Neural progenitor cell (in vitro differentiated cells): ENCODE measurements at regions not wholly inside any gene's neighbourhood (a gene's known extent, or its start where the extent isn't known, plus 50 kb on each side); places are given as distances from the start of the nearest gene placed in this dataset.

Source experiments
- EZH2 ChIP-seq: fragments of 200-600 bp; sonication (generic); IDR thresholded peaks from 2 replicates; pipeline ENCODE4 v1.6.1; 2017; ENCODE audit warnings: antibody characterized with exemption, mild to moderate bottlenecking, moderate library complexity
- EZH2phosphoT487 ChIP-seq: fragments of 200-600 bp; sonication (generic); IDR thresholded peaks from 2 replicates; pipeline ENCODE4 v1.6.1; 2017; ENCODE audit warnings: antibody characterized with exemption
- TF ChIP-seq, protein P1 (sequence below): fragments of 200-600 bp; sonication (generic); IDR thresholded peaks from 2 replicates; pipeline ENCODE4 v1.5.1; 2017; ENCODE audit warnings: antibody characterized with exemption, mild to moderate bottlenecking

GRCh38 chr12:64943686-64944085 lies 119.2 kb downstream of the TBC1D30 start:
- TF ChIP-seq EZH2 (no peak), EZH2phosphoT487 (no peak)
- TF ChIP-seq, protein P1, sequence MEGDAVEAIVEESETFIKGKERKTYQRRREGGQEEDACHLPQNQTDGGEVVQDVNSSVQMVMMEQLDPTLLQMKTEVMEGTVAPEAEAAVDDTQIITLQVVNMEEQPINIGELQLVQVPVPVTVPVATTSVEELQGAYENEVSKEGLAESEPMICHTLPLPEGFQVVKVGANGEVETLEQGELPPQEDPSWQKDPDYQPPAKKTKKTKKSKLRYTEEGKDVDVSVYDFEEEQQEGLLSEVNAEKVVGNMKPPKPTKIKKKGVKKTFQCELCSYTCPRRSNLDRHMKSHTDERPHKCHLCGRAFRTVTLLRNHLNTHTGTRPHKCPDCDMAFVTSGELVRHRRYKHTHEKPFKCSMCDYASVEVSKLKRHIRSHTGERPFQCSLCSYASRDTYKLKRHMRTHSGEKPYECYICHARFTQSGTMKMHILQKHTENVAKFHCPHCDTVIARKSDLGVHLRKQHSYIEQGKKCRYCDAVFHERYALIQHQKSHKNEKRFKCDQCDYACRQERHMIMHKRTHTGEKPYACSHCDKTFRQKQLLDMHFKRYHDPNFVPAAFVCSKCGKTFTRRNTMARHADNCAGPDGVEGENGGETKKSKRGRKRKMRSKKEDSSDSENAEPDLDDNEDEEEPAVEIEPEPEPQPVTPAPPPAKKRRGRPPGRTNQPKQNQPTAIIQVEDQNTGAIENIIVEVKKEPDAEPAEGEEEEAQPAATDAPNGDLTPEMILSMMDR = no peak
